GM23338 (cell line): ENCODE measurements at regions not wholly inside any gene's neighbourhood (a gene's known extent, or its start where the extent isn't known, plus 50 kb on each side); places are given as distances from the start of the nearest gene placed in this dataset.

Source experiments
- ATAC-seq: fragments of 200-7000 bp; cut with Tn5 transposase; 3 replicates; pipeline ENCODE4 v1.9.1; 2020
- DNase-seq: peaks from one replicate; pipeline ENCODE4 v3.0.0-alpha.2; 2015; ENCODE audit warnings: low spot score
- H2AFZ ChIP-seq: fragments of 200-600 bp; sonication (generic); 2 replicates; pipeline ENCODE4 v1.8.0; 2016; ENCODE audit warnings: antibody characterized with exemption, mild to moderate bottlenecking, moderate library complexity
- H3F3A ChIP-seq: fragments of 200-600 bp; sonication (generic); replicated peaks from 2 replicates; pipeline ENCODE4 v1.8.0; 2017; ENCODE audit warnings: antibody characterized with exemption, mixed run types, low read depth
- H3K27ac ChIP-seq: fragments of 200-600 bp; sonication (generic); 2 replicates; pipeline ENCODE4 v1.6.1; 2016; ENCODE audit warnings: low read depth
- H3K27me3 ChIP-seq: fragments of 200-600 bp; sonication (generic); 2 replicates; pipeline ENCODE4 v1.8.0; 2016; ENCODE audit warnings: mild to moderate bottlenecking, mixed run types, moderate library complexity; ENCODE audit not compliant: insufficient read depth
- H3K36me3 ChIP-seq: fragments of 200-600 bp; sonication (generic); 2 replicates; pipeline ENCODE4 v1.8.0; 2016; ENCODE audit warnings: mild to moderate bottlenecking; ENCODE audit not compliant: insufficient read depth
- H3K4me1 ChIP-seq: fragments of 200-600 bp; sonication (generic); 2 replicates; pipeline ENCODE4 v1.8.0; 2016; ENCODE audit warnings: mild to moderate bottlenecking, moderate library complexity; ENCODE audit not compliant: insufficient read depth
- H3K4me2 ChIP-seq: fragments of 200-600 bp; sonication (generic); 2 replicates; pipeline ENCODE4 v1.7.1; 2017; ENCODE audit warnings: mixed run types
- H3K4me3 ChIP-seq: fragments of 200-600 bp; sonication (generic); 2 replicates; pipeline ENCODE4 v1.6.1; 2016; ENCODE audit warnings: mixed run types
- H3K79me2 ChIP-seq: fragments of 200-600 bp; sonication (generic); replicated peaks from 2 replicates; pipeline ENCODE4 v1.8.0; 2017; ENCODE audit warnings: mild to moderate bottlenecking; ENCODE audit not compliant: insufficient read depth
- H3K9me2 ChIP-seq: fragments of 200-600 bp; sonication (generic); 2 replicates; pipeline ENCODE4 v1.8.0; 2017; ENCODE audit not compliant: insufficient read depth
- H4K20me1 ChIP-seq: fragments of 200-600 bp; sonication (generic); replicated peaks from 2 replicates; pipeline ENCODE4 v1.8.0; 2017; ENCODE audit warnings: mild to moderate bottlenecking; ENCODE audit not compliant: insufficient read depth
- H3K27ac Mint-ChIP-seq: 2 replicates; pipeline ENCODE4 v1.8.0; 2020; ENCODE audit warnings: inconsistent platforms, mild to moderate bottlenecking, moderate library complexity, mixed read lengths
- H3K27me3 Mint-ChIP-seq: 3 replicates; pipeline ENCODE4 v1.8.0; 2022; ENCODE audit warnings: low read depth, mild to moderate bottlenecking, moderate library complexity, mixed read lengths, inconsistent platforms; ENCODE audit not compliant: insufficient read depth, poor library complexity
- H3K36me3 Mint-ChIP-seq: 3 replicates; pipeline ENCODE4 v1.8.0; 2021; ENCODE audit warnings: low read depth, mild to moderate bottlenecking, inconsistent platforms, moderate library complexity, mixed read lengths
- H3K4me1 Mint-ChIP-seq: 3 replicates; pipeline ENCODE4 v1.8.0; 2020; ENCODE audit warnings: mild to moderate bottlenecking, inconsistent platforms, mixed read lengths
- H3K4me3 Mint-ChIP-seq: 3 replicates; pipeline ENCODE4 v1.8.0; 2021; ENCODE audit warnings: moderate library complexity, mild to moderate bottlenecking, inconsistent platforms, mixed read lengths
- H3K9me3 Mint-ChIP-seq: 3 replicates; pipeline ENCODE4 v1.8.0; 2020; ENCODE audit warnings: moderate library complexity, mild to moderate bottlenecking, inconsistent platforms, mixed read lengths
- ETS1 ChIP-seq: IDR thresholded peaks from 2 replicates; pipeline ENCODE4 v1.6.1; 2016; ENCODE audit warnings: antibody characterized with exemption
- EZH2 ChIP-seq: fragments of 200-600 bp; sonication (generic); IDR thresholded peaks from one replicate; pipeline ENCODE4 v1.8.0; 2017; ENCODE audit warnings: antibody characterized with exemption, mild to moderate bottlenecking, low read depth; ENCODE audit not compliant: unreplicated experiment
- EZH2phosphoT487 ChIP-seq: fragments of 200-600 bp; sonication (generic); IDR thresholded peaks from one replicate; pipeline ENCODE4 v1.8.1; 2018; ENCODE audit warnings: antibody characterized with exemption; ENCODE audit not compliant: unreplicated experiment
- JUNB ChIP-seq: IDR thresholded peaks from one replicate; pipeline ENCODE4 v1.6.1; 2016; ENCODE audit warnings: antibody characterized with exemption; ENCODE audit not compliant: unreplicated experiment
- REST ChIP-seq: IDR thresholded peaks from one replicate; pipeline ENCODE4 v1.6.1; 2018; ENCODE audit warnings: antibody characterized with exemption; ENCODE audit not compliant: unreplicated experiment
- STAT1 ChIP-seq: IDR thresholded peaks from one replicate; pipeline ENCODE4 v1.6.1; 2016; ENCODE audit warnings: antibody characterized with exemption; ENCODE audit not compliant: unreplicated experiment
- ZNF331 ChIP-seq: fragments of 250-450 bp; sonication (Bioruptor Pico); IDR thresholded peaks from 2 replicates; pipeline ENCODE4 v1.5.0; 2020; ENCODE audit warnings: low read depth, mild to moderate bottlenecking, moderate library complexity
- TF ChIP-seq, protein P1 (sequence below), 2 experiments: fragments of 200-600 bp in 1 of 2; sonication (generic) in 1 of 2; conservative IDR thresholded peaks; 2 replicates each; pipeline versions ENCODE4 v1.5.1 to v1.6.1; 2016 to 2017; ENCODE audit warnings: antibody characterized with exemption in 2 of 2, low read depth in 2 of 2, mild to moderate bottlenecking in 2 of 2, moderate library complexity in 1 of 2

DNA sequence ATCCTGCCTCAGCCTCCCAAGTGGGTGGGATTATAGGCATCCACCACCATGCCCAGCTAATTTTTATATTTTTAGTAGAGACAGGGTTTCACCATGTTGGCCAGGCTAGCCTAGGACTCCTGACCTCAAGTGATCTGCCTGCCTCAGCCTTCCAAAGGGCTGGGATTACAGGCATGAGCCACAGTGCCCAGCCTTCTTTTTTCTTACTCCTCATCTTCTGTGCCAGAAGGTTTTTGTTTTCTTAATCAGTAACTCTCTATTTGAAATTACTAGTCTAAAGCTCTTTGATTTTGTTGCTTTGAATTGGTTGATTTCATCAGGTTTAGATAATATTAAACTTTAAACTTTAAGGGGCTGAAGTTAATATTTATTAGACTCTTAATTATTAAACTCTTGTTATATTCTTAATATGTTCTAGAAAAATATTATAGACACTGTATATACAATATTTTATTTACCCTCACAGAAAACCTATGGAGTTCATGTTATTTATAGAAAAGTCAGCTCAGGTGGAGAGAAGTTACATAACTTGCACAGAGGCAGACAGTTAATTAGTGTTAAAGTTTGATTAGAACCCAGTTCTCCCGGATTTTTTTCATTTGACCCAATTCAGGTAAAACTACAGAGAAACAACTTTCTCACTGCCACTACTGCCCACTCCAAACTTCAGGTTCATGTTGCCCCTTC is 177.4 kb upstream of the SGK1 start:
- no peak overlapping the region for H3K27ac ChIP-seq
- Mint-ChIP-seq H3K4me1 (peaks cover 4% of the 10 kb centered on the region; the same call in 2 of the 3 replicates), H3K9me3 (no peaks in the 10 kb centered on the region), H3K4me3 (no peak overlapping the region), H3K27me3 (no peaks in the 10 kb centered on the region), H3K36me3 (no peaks in the 10 kb centered on the region), H3K27ac (no peak overlapping the region)
- ATAC-seq, result no peak
- H4K20me1 ChIP-seq, result no peaks in the 10 kb centered on the region
- H3K27me3 ChIP-seq, result no peaks in the 10 kb centered on the region
- no peak overlapping the region for H3K4me3 ChIP-seq
- no peaks in the 10 kb centered on the region for H3K9me2 ChIP-seq
- no peaks in the 10 kb centered on the region for H3K79me2 ChIP-seq
- no peak overlapping the region for H3K4me2 ChIP-seq
- no peak for TF ChIP-seq EZH2
- TF ChIP-seq STAT1, result no peak
- no peak for TF ChIP-seq JUNB
- no peak for TF ChIP-seq EZH2phosphoT487
- TF ChIP-seq REST, result no peak
- TF ChIP-seq, protein P1, sequence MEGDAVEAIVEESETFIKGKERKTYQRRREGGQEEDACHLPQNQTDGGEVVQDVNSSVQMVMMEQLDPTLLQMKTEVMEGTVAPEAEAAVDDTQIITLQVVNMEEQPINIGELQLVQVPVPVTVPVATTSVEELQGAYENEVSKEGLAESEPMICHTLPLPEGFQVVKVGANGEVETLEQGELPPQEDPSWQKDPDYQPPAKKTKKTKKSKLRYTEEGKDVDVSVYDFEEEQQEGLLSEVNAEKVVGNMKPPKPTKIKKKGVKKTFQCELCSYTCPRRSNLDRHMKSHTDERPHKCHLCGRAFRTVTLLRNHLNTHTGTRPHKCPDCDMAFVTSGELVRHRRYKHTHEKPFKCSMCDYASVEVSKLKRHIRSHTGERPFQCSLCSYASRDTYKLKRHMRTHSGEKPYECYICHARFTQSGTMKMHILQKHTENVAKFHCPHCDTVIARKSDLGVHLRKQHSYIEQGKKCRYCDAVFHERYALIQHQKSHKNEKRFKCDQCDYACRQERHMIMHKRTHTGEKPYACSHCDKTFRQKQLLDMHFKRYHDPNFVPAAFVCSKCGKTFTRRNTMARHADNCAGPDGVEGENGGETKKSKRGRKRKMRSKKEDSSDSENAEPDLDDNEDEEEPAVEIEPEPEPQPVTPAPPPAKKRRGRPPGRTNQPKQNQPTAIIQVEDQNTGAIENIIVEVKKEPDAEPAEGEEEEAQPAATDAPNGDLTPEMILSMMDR (conservative IDR thresholded peaks at IDR 0.05; ENCODE audit: low read depth in 2 of 2), result no peak
- H3K36me3 ChIP-seq, result no peaks in the 10 kb centered on the region
- H3F3A ChIP-seq, result no peaks in the 10 kb centered on the region
- no peaks in the 10 kb centered on the region for H3K4me1 ChIP-seq
- DNase-seq, result no peak
- peak overlapping the region; percentile 19; the same call in 1 of the 2 replicates for H2AFZ ChIP-seq

DNA sequence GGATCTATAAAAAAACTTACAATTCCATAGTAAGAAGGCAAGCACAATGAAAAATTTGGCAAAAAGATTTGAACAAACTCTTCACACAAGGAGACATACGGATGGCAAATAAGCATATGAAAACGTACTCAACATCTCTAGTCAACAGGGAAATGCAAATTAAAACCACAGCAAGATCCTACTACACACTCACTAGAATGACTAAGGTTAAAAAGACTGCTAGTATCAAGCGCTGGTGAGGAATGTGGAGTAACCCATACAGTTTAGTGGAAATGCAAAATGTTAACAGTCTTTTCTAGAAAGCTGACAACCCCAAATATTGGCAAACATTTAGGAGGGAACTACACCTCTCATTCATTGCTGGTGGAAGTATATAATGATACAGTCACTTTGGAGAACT is 175.9 kb upstream of the SGK1 start:
- ATAC-seq (no peak; the same call in 2 of the 3 replicates), DNase-seq (peak; percentile 22)
- no peak overlapping the region for H2AFZ ChIP-seq
- 0 out of 2 replicates have a peak overlapping the region, but pooled peaks have one; percentile 21 for H3K27ac ChIP-seq
- Mint-ChIP-seq H3K27me3 (no peaks in the 10 kb centered on the region), H3K4me3 (no peak overlapping the region), H3K4me1 (peaks cover 4% of the 10 kb centered on the region; the same call in 2 of the 3 replicates), H3K36me3 (no peaks in the 10 kb centered on the region), H3K27ac (peak overlapping the region; percentile 37; the same call in 1 of the 2 replicates), H3K9me3 (no peaks in the 10 kb centered on the region)
- no peaks in the 10 kb centered on the region for H3F3A ChIP-seq
- no peak overlapping the region for H3K4me3 ChIP-seq
- TF ChIP-seq ZNF331 (CRISPR knock-in tag), result no peak
- TF ChIP-seq REST, result no peak
- no peak for TF ChIP-seq STAT1
- no peak for TF ChIP-seq ETS1
- no peaks in the 10 kb centered on the region for H4K20me1 ChIP-seq
- H3K27me3 ChIP-seq, result no peaks in the 10 kb centered on the region
- H3K79me2 ChIP-seq, result no peaks in the 10 kb centered on the region
- H3K36me3 ChIP-seq, result no peaks in the 10 kb centered on the region
- no peak overlapping the region for H3K4me2 ChIP-seq
- H3K9me2 ChIP-seq, result no peaks in the 10 kb centered on the region
- no peaks in the 10 kb centered on the region for H3K4me1 ChIP-seq
